LNCAP (cell line): ENCODE measurements at regions not wholly inside any gene's neighbourhood (a gene's known extent, or its start where the extent isn't known, plus 50 kb on each side); places are given as distances from the start of the nearest gene placed in this dataset.

Experiments used
- TF ChIP-seq, protein P1 (sequence below): fragments of 450-650 bp; IDR thresholded peaks from 2 replicates; pipeline ENCODE4 v1.5.1; 2017; ENCODE audit warnings: mild to moderate bottlenecking

DNA sequence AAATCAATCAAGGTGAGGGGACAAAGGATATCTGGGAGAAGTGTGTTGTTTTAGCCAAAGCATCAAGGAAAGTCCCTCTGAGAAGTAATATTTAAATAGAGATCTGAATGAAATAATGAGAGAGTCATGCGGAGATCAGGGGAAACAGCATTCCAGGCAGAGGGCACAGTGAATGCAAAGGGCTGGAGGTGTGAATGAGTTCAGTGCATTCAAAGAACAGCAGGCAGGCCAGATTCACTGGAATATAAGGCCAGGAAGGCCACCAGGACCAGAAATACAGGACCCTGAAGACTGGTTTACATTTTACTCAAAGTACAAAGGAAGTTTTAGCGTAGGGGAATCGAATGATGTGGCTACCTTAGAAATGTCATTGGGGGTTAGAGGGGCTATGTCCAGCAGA is 436.2 kb upstream of the TMEM132C start:
- TF ChIP-seq, protein P1, sequence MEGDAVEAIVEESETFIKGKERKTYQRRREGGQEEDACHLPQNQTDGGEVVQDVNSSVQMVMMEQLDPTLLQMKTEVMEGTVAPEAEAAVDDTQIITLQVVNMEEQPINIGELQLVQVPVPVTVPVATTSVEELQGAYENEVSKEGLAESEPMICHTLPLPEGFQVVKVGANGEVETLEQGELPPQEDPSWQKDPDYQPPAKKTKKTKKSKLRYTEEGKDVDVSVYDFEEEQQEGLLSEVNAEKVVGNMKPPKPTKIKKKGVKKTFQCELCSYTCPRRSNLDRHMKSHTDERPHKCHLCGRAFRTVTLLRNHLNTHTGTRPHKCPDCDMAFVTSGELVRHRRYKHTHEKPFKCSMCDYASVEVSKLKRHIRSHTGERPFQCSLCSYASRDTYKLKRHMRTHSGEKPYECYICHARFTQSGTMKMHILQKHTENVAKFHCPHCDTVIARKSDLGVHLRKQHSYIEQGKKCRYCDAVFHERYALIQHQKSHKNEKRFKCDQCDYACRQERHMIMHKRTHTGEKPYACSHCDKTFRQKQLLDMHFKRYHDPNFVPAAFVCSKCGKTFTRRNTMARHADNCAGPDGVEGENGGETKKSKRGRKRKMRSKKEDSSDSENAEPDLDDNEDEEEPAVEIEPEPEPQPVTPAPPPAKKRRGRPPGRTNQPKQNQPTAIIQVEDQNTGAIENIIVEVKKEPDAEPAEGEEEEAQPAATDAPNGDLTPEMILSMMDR = no peak

DNA sequence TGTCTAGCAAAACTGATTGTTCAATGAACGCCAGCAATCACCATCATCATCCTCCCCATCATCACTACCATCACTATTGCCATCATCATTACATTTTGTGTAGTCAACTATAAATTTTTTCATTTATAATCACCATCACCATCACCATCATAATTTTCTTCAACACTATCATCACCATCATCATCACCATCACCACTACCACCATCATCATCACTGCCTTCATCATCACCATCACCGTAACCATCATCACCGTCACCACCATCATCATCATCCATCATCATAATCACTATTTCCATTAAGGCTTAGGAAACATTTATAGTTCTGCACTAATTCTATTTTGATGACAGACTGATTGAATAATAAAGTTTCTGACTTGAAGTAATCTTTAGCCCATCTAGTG is 434.8 kb upstream of the TMEM132C start:
- TF ChIP-seq, protein P1 = no peak

DNA sequence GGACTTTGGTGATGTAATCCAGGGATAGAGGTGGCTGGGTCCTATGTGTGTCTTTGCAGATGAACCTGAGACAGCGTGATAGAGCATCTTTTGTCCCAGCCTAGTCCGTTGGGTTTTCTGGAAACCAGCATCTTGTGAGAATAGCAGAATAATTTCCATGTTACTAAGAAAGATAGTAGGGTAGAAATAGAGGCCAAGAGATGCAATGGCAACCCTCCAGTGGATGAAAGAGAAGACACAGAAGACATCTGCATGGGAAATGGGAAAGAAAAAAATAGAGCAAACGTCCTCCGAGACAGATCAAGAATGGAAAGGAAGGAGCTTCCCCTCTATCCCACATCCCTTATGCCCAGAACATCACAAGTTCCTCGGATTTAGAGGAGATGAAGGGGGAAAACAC is 409.3 kb upstream of the TMEM132C start:
- TF ChIP-seq, protein P1 = no peak

DNA sequence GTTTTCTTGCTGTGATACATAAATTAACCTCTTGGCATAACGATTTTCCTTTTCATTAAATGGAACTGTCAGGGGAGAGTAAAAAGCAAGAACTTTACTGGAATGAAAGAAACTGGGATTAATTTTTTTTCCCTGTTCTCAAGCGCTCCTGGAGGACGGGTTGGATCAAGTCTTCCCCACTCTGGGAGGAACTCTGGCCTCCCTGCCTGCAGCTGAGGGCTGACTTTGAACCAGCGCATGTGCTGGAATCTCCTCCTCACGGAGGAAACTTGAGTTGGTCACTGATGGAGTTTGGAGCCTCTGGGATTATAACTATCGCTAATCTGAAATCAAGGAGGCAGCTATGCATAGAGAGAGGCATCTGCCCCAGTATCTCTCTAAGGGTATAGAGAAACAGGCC is 406.4 kb upstream of the TMEM132C start:
- TF ChIP-seq, protein P1 = no peak

DNA sequence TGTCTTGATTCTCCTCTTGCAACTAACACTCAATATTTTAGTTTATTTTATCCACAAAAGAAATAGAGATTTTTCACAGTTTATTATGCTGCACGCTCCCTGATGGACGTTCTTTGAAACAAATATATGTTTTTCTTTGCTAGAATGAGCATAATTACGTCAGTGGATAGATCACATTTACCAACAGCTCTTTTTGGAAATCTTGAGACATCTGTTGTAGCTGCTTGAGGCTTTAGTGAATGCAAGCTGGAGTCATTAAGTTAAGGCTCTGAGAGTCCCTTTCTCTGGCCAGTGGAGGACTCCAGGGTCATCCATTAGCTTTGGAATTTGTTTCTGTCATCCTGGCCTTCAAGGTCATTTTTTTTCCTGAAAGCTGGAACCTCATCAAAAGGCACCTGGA is 405.6 kb upstream of the TMEM132C start:
- TF ChIP-seq, protein P1 = no peak

DNA sequence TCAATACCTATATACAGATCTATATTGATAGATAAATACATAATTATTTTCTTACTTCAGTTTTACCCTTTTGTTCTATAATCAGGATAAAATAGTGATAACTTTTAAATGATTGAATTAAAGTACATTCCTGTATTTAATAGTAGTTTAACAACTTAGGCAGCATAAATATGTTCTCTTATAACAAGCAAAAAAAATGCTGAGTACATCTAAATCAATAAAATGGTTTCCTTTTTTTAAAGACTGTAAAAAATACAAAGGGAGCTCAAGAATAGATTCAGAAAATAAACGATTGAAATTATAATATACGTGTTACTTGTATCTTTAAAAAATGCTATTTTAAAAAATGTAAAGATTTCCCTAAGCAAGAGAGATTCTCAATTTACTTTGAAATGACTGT is 393.7 kb upstream of the TMEM132C start:
- TF ChIP-seq, protein P1 = no peak

DNA sequence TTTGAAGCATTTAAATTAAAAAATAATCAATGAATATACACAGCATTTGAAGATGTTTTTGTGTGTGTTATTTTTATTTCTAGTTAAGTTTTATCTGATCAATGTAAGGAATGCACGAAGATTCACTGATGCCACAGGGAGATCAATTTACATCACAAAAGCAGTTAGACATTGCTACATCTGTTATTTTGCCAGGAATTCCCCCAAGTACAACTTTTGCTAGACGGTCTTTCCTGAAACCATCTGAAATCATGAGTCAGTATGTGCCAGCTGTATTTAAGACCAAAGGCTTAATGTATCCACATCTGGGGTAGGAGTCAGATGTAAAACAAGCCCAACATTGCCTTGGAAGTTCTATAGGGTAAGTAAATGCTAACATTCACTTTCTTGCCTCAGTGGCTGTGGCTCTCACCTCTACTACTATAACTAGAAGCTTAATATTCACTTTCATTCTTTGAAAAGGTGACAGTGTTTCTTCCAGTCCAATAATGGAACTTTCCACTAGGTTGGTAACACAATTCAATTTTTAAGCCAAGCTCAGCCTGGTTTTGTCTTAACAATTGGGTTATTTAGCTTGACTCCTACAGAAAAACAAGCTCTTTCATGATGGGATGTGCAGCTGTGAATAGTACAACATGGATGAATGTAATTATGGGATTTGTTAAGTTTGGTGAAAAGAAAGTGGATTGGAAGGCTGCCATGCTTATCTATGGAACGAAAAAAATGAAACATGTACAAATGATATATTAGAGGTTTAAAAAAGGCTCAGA is 385.4 kb upstream of the TMEM132C start:
- TF ChIP-seq, protein P1 = no peak

DNA sequence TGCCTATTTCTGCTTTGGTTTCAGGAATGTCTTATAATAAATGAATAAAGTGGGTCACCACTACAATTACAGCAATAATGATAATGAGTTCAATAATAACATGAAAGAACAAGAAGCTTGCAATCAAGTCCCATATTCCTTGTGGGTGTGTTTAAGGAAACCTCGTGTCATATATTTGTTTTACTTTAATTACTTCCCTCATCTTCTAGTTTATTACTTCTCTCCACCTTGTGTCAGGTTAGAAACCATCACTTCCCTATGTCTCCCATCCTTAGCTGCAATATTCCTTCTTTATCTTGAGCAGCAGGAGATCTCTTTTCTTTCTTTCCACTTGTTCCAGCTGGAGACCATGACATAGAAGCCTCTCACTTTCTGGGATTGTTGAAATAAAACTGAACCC is 384.0 kb upstream of the TMEM132C start:
- TF ChIP-seq, protein P1 = no peak
